ENCODE measurements at regions not wholly inside any gene's neighbourhood (a gene's known extent, or its start where the extent isn't known, plus 50 kb on each side); places are given as distances from the start of the nearest gene placed in this dataset.
"Not testable (repeated sequence)": the region's sequence is repeated elsewhere in the genome, so short reads cannot be mapped to it uniquely, and the experiment has no call there.

GRCh38 chr17:53765609-53766008 lies 57.1 kb upstream of the KIF2B start:
- DNase-seq (ENCODE audit: low spot score): no peak
- intact Hi-C loops (cut with DNase I): no loop called here

DNA sequence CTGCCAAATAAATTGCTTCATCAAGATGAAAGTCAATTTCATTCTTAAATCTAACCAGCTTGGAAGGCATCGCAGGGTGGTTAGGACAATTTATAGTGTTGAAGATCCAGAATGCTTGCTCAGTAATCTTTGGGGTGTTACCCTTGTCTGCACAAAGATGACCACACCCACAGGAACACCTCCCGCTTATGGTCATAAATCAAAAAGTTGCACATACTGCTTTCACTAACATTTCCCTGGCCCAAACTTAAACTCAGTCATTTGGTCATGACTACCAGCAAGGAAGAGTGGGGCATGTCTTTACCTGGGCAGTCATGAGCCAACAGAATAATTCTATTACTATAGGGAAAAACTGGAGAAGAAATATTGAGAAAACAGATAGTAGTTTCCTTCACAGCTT lies 57.6 kb upstream of the KIF2B start:
- intact Hi-C loops (cut with DNase I): no loop called here

GRCh38 chr17:53757559-53757958 lies 65.2 kb upstream of the KIF2B start:
- intact Hi-C loops (cut with DNase I): no loop called here
- no peak for DNase-seq (ENCODE audit: low spot score)

More for the DNA sequence above, 57.6 kb upstream of the KIF2B start:
- no peak for DNase-seq (ENCODE audit: low spot score)

DNA sequence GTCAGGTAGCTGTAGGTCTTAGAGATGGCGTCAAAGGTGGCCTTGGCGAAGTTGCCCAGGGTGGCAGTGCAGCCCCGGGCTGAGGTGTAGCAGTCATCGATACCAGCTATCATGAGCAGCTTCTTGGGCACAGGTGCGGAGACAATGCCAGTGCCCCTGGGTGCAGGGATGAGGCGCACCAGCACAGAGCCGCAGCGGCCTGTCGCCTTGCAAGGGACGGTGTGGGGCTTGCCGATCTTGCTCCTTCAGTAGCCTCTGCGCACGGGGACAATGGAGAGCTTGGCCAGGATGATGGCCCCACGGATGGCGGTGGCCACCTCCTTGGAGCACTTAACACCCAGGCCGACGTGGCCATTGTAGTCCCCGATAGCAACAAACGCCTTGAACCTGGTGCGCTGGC lies 65.6 kb upstream of the KIF2B start:
- DNase-seq (ENCODE audit: low spot score): not testable (repeated sequence)

GRCh38 chr17:53749178-53749577 lies 73.5 kb upstream of the KIF2B start:
- DNase-seq (ENCODE audit: low spot score): no peak
- intact Hi-C loops (cut with DNase I): no loop called here

More for the DNA sequence above, 65.6 kb upstream of the KIF2B start:
- intact Hi-C loops (cut with DNase I): not testable (repeated sequence)

GRCh38 chr17:53748159-53748820 lies 74.4 kb upstream of the KIF2B start:
- intact Hi-C loops (cut with DNase I); DNase-seq (ENCODE audit: low spot score): not testable (repeated sequence)

DNA sequence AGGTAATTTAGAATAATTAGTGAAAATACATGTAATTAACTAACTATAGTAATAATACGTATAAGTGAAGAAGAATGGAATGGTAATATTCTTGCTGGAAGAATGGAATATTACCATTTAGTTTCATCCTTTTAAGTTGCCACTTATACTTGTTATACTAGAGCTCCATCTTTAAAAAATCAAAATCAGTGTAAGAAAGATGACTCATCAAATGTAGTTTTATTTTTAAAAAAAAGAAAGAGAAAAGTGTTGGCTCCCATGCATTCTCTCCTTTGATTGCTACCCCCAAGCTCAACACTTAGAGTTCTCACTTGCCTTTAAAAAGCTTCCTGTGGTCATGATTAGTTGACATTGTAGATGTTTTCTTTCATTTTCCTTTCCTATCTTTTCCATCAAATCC lies 82.4 kb upstream of the KIF2B start:
- intact Hi-C loops (cut with DNase I): no loop called here
- DNase-seq (ENCODE audit: low spot score): no peak

GRCh38 chr17:53736516-53737240 lies 86.0 kb upstream of the KIF2B start:
- DNase-seq (ENCODE audit: low spot score): no peak
- intact Hi-C loops (cut with DNase I): no loop called here

- intact Hi-C loops (cut with DNase I): no loop called here
- no peak for DNase-seq (ENCODE audit: low spot score)
Measured at GRCh38 chr17:53724726-53725125, 98.0 kb upstream of the KIF2B start.

- intact Hi-C loops (cut with DNase I): no loop called here
Measured at GRCh38 chr17:53722407-53722806, 100.3 kb upstream of the KIF2B start.

GRCh38 chr17:53721101-53721500 lies 101.6 kb upstream of the KIF2B start:
- no peak for DNase-seq (ENCODE audit: low spot score)
- intact Hi-C loops (cut with DNase I): no loop called here

More at GRCh38 chr17:53722407-53722806, 100.3 kb upstream of the KIF2B start:
- no peak for DNase-seq (ENCODE audit: low spot score)

DNA sequence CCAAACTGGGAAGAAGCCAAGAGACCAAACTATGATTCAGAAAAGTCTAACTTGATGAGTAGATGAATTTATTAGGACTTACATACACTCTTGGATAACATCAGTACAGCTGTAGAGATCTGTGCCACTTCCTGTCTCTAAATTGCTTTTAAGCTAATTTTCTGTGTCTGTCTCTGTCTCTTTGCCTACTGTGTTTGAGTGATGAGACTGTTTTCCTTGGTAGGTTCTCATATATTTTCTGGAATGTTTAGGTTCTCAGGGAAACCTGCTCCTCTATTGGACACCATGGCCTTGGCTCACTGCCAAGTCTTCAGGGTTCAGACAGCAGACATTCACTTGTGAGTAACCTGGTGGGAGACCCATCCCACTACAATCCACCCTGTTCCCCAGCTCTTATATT lies 103.5 kb upstream of the KIF2B start:
- intact Hi-C loops (cut with DNase I): no loop called here
- no peak for DNase-seq (ENCODE audit: low spot score)

GRCh38 chr17:53707566-53707965 lies 115.2 kb upstream of the KIF2B start:
- intact Hi-C loops (cut with DNase I): no loop called here
- DNase-seq (ENCODE audit: low spot score): no peak

- DNase-seq (ENCODE audit: low spot score): no peak
Measured at GRCh38 chr17:53696286-53696685, 126.4 kb upstream of the KIF2B start.

GRCh38 chr17:53687324-53687723 lies 135.4 kb upstream of the KIF2B start:
- intact Hi-C loops (cut with DNase I): no loop called here
- DNase-seq (ENCODE audit: low spot score): no peak

More at GRCh38 chr17:53696286-53696685, 126.4 kb upstream of the KIF2B start:
- intact Hi-C loops (cut with DNase I): no loop called here

DNA sequence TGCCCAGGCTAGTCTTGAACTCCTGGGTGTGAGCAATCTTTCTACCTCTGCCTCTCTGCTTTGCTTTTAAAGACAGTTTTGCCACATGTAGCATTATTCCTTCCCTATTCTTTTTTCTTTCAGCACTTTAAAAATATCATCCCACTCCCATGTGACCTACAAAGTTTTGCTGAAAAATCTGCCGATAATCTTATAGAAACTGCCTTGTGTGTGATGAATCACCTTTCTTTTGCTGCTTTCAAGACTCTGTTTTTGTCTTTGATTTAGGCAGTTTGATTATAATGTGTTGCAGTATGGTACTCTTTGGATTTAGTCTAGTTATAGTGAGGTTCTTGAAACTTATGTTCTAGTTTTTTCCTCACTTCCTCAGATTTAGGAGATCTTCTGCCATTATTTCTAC lies 142.0 kb upstream of the KIF2B start:
- intact Hi-C loops (cut with DNase I): no loop called here
- no peak for DNase-seq (ENCODE audit: low spot score)

DNA sequence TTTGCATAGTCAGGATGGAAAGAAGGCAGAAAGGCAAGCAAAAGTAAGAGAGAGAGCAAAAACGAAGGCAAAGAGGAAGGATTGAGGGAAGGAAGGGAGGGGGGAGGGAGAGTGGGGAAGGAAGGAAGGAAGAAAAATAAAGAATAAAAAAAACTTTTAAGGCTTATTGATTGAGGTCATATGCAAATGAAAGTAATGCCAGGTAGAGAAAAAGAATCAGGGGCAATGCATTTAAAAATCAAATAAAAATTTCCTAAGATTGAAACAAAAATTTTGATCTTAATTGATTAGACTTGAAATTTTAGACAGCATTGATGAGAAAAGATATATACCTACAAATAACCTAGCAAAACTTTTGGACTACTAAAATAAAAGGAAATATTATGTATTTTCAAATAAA lies 153.9 kb upstream of the KIF2B start:
- intact Hi-C loops (cut with DNase I): no loop called here
- DNase-seq (ENCODE audit: low spot score): no peak

DNA sequence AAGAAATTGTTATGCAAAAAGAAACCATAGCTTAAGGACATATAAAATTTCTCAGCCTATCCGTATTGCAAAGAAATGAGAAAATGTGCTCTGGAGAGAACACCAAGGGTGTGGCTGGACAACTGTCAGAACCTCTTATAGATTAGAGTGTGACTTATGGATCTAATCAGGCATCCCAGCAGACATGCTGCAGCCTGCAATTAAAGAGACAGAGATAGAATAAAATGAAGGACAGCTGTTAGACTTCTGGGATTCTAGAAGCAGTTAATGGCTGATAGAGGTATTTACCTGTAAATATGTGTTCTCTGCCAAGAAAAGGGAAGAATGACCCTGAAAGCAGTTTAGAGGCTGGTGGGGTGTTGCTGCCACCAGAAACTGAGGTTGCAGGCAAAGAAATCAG lies 160.1 kb upstream of the KIF2B start:
- intact Hi-C loops (cut with DNase I): no loop called here
- DNase-seq (ENCODE audit: low spot score): no peak

- intact Hi-C loops (cut with DNase I): no loop called here
- no peak for DNase-seq (ENCODE audit: low spot score)
Measured at GRCh38 chr17:53659181-53659580, 163.5 kb upstream of the KIF2B start.

- intact Hi-C loops (cut with DNase I): no loop called here
Measured at GRCh38 chr17:53655591-53655990, 167.1 kb upstream of the KIF2B start.

GRCh38 chr17:53649201-53649600 lies 173.5 kb upstream of the KIF2B start:
- DNase-seq (ENCODE audit: low spot score): no peak
- intact Hi-C loops (cut with DNase I): no loop called here

More at GRCh38 chr17:53655591-53655990, 167.1 kb upstream of the KIF2B start:
- DNase-seq (ENCODE audit: low spot score): no peak
